Activated CD8-positive, alpha-beta T cell treated with anti-CD3 and anti-CD28 coated beads for 36 hours (primary cell): ENCODE measurements at regions not wholly inside any gene's neighbourhood (a gene's known extent, or its start where the extent isn't known, plus 50 kb on each side); places are given as distances from the start of the nearest gene placed in this dataset.

Experiments
- ATAC-seq: fragments of 200-7000 bp; cut with Tn5 transposase; one replicate; pipeline ENCODE4 v1.10.0; 2021; ENCODE audit warnings: mild to moderate bottlenecking, moderate library complexity
- CTCF ChIA-PET: fragments of 350-600 bp; sonication (Branson Sonifier 250); formaldehyde crosslinking; loops from one replicate; lab custom pipeline; 2021; ENCODE audit warnings: antibody characterized with exemption; lab: Charles Lee
- POLR2A ChIA-PET: fragments of 350-600 bp; sonication (Branson Sonifier 250); formaldehyde crosslinking; loops from one replicate; lab custom pipeline; 2021; ENCODE audit warnings: antibody characterized with exemption; lab: Charles Lee
- DNase-seq: peaks from one replicate; pipeline ENCODE4 v3.0.0-alpha.2; 2020
- H3K27ac Mint-ChIP-seq: one replicate; pipeline ENCODE4 v1.8.0; 2021; ENCODE audit warnings: mild to moderate bottlenecking, mixed read lengths
- H3K27me3 Mint-ChIP-seq: one replicate; pipeline ENCODE4 v1.8.0; 2021; ENCODE audit warnings: mixed read lengths
- H3K36me3 Mint-ChIP-seq: one replicate; pipeline ENCODE4 v1.8.0; 2021; ENCODE audit warnings: low read depth, mixed read lengths
- H3K4me1 Mint-ChIP-seq: one replicate; pipeline ENCODE4 v1.8.0; 2021; ENCODE audit warnings: low read depth, mixed read lengths
- H3K4me3 Mint-ChIP-seq: one replicate; pipeline ENCODE4 v1.8.0; 2021; ENCODE audit warnings: mild to moderate bottlenecking, moderate library complexity, mixed read lengths
- H3K9me3 Mint-ChIP-seq: one replicate; pipeline ENCODE4 v1.8.0; 2021; ENCODE audit warnings: mixed read lengths
- intact Hi-C: fragments of 100-400 bp; cut with micrococcal nuclease; formaldehyde crosslinking; loops from one replicate; pipeline ENCODE4 v1.10.0; 2022
- TF ChIP-seq, protein P1 (sequence below): fragments of 200-600 bp; IDR thresholded peaks from one replicate; pipeline ENCODE4 v1.8.0; 2022; ENCODE audit warnings: antibody characterized with exemption, mild to moderate bottlenecking

GRCh38 chr16:8217201-8217600 is 373.1 kb downstream of the TMEM114 start:
- CTCF ChIA-PET = no interaction called here
- DNase-seq (no peak), ATAC-seq (no peak)
- TF ChIP-seq, protein P1, sequence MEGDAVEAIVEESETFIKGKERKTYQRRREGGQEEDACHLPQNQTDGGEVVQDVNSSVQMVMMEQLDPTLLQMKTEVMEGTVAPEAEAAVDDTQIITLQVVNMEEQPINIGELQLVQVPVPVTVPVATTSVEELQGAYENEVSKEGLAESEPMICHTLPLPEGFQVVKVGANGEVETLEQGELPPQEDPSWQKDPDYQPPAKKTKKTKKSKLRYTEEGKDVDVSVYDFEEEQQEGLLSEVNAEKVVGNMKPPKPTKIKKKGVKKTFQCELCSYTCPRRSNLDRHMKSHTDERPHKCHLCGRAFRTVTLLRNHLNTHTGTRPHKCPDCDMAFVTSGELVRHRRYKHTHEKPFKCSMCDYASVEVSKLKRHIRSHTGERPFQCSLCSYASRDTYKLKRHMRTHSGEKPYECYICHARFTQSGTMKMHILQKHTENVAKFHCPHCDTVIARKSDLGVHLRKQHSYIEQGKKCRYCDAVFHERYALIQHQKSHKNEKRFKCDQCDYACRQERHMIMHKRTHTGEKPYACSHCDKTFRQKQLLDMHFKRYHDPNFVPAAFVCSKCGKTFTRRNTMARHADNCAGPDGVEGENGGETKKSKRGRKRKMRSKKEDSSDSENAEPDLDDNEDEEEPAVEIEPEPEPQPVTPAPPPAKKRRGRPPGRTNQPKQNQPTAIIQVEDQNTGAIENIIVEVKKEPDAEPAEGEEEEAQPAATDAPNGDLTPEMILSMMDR = no peak
- no peak overlapping the region for H3K4me3 Mint-ChIP-seq
- H3K27ac Mint-ChIP-seq = no peak overlapping the region
- no peaks in the 10 kb centered on the region for H3K27me3 Mint-ChIP-seq
- H3K4me1 Mint-ChIP-seq = no peaks in the 10 kb centered on the region
- peaks cover 21% of the 10 kb centered on the region for H3K9me3 Mint-ChIP-seq
- intact Hi-C loops = no loop called here
- H3K36me3 Mint-ChIP-seq = no peaks in the 10 kb centered on the region
- POLR2A ChIA-PET = interaction anchor here (0.6 kb wide), 1 partner anchor 165 kb away, joined by 3 read pairs; no protein-coding TSS in a partner anchor

DNA sequence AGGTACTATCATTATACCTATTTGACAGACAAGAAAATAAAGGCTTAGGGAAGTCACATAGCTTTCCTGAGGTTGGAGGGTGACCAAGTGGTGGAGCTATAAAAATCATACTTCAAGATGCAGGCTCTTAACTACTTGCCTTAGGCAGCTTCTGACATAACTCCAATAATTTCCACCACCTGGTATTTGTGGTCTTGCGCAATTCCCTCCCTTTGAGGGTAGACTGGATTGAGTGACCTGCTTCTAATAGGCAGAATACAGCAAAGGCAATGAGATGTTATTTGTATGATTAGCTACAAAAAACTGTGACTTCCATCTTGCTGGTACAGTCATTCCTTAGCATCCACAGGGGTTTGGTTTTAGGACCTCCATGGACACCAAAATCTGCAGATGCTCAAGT is 385.5 kb downstream of the TMEM114 start:
- POLR2A ChIA-PET = interaction anchor here (1.5 kb wide), 1 partner anchor 12 kb away, joined by 3 read pairs; no protein-coding TSS in a partner anchor
- no peaks in the 10 kb centered on the region for H3K27me3 Mint-ChIP-seq
- H3K36me3 Mint-ChIP-seq = no peaks in the 10 kb centered on the region
- H3K27ac Mint-ChIP-seq = no peak overlapping the region
- H3K4me1 Mint-ChIP-seq = no peaks in the 10 kb centered on the region
- H3K4me3 Mint-ChIP-seq = no peak overlapping the region
- peaks cover 7% of the 10 kb centered on the region for H3K9me3 Mint-ChIP-seq
- intact Hi-C loops = no loop called here
- no peak for DNase-seq
- CTCF ChIA-PET = interaction anchor here (1.1 kb wide), 1 partner anchor 10 kb away, joined by 4 read pairs; no protein-coding TSS in a partner anchor
- ATAC-seq = no peak
- TF ChIP-seq, protein P1 = no peak

- Mint-ChIP-seq H3K4me1 (no peaks in the 10 kb centered on the region), H3K4me3 (no peak overlapping the region), H3K9me3 (peaks cover 7% of the 10 kb centered on the region), H3K27ac (no peak overlapping the region), H3K36me3 (no peaks in the 10 kb centered on the region), H3K27me3 (no peaks in the 10 kb centered on the region)
- ChIA-PET POLR2A (interaction anchor here (1.5 kb wide), 1 partner anchor 12 kb away, joined by 3 read pairs; no protein-coding TSS in a partner anchor), CTCF (interaction anchor here (1.1 kb wide), 1 partner anchor 9 kb away, joined by 4 read pairs; no protein-coding TSS in a partner anchor)
- intact Hi-C loops = no loop called here
- ATAC-seq (no peak), DNase-seq (no peak)
- TF ChIP-seq, protein P1 = no peak
Observed at GRCh38 chr16:8204096-8204495, 386.2 kb downstream of the TMEM114 start.

DNA sequence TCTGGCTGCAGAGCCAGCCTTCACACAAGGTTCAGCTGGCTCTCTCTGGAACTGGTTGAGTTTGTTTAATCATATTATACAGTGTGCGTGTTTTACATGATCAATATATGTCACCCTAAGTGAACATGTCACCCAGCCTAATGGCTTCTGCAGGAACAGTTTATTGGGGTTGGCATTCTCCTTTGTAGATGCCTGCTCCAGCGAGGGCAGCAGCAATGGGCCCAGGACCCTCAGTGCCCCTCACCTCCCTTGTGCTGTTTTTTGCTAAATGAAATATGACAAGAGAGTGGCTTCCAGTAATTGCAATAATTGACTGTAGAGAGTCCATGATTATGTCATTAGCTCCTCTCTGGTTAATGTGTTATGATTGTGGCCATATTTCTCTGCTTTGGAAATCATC is 387.2 kb downstream of the TMEM114 start:
- Mint-ChIP-seq H3K36me3 (no peaks in the 10 kb centered on the region), H3K4me1 (no peaks in the 10 kb centered on the region), H3K27ac (no peak overlapping the region), H3K27me3 (no peaks in the 10 kb centered on the region), H3K9me3 (peaks cover 7% of the 10 kb centered on the region), H3K4me3 (no peak overlapping the region)
- ATAC-seq (no peak), DNase-seq (no peak)
- intact Hi-C loops = no loop called here
- ChIA-PET POLR2A (interaction anchor here (0.6 kb wide), 1 partner anchor 172 kb away, joined by 3 read pairs; no protein-coding TSS in a partner anchor), CTCF (no interaction called here)
- TF ChIP-seq, protein P1 = no peak

- Mint-ChIP-seq H3K36me3 (no peaks in the 10 kb centered on the region), H3K4me3 (no peak overlapping the region), H3K9me3 (peaks cover 7% of the 10 kb centered on the region), H3K27me3 (no peaks in the 10 kb centered on the region), H3K4me1 (no peaks in the 10 kb centered on the region), H3K27ac (no peak overlapping the region)
- ATAC-seq = no peak
- no peak for DNase-seq
- intact Hi-C loops = no loop called here
- ChIA-PET POLR2A (no interaction called here), CTCF (no interaction called here)
- TF ChIP-seq, protein P1 = no peak
Observed at GRCh38 chr16:8200839-8201238, 389.5 kb downstream of the TMEM114 start.
